ENCODE measurements at regions not wholly inside any gene's neighbourhood (a gene's known extent, or its start where the extent isn't known, plus 50 kb on each side); places are given as distances from the start of the nearest gene placed in this dataset.

GRCh38 chr3:102531686-102532085 is 96.9 kb downstream of the ZPLD1 start:
- TF ChIP-seq, protein P1, sequence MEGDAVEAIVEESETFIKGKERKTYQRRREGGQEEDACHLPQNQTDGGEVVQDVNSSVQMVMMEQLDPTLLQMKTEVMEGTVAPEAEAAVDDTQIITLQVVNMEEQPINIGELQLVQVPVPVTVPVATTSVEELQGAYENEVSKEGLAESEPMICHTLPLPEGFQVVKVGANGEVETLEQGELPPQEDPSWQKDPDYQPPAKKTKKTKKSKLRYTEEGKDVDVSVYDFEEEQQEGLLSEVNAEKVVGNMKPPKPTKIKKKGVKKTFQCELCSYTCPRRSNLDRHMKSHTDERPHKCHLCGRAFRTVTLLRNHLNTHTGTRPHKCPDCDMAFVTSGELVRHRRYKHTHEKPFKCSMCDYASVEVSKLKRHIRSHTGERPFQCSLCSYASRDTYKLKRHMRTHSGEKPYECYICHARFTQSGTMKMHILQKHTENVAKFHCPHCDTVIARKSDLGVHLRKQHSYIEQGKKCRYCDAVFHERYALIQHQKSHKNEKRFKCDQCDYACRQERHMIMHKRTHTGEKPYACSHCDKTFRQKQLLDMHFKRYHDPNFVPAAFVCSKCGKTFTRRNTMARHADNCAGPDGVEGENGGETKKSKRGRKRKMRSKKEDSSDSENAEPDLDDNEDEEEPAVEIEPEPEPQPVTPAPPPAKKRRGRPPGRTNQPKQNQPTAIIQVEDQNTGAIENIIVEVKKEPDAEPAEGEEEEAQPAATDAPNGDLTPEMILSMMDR (IDR thresholded peaks at IDR 0.05): no peak
- TF ChIP-seq POLR2A (IDR thresholded peaks at IDR 0.05): no peak
